GM12878 (cell line): ENCODE measurements at regions not wholly inside any gene's neighbourhood (a gene's known extent, or its start where the extent isn't known, plus 50 kb on each side); places are given as distances from the start of the nearest gene placed in this dataset.
A peak's percentile ranks its signal among the peaks of the same experiment; 100 is the strongest.

Experiments used
- ATAC-seq: fragments of 200-7000 bp; cut with Tn5 transposase; 3 replicates; pipeline ENCODE4 v1.9.1; 2020; ENCODE audit warnings: mild to moderate bottlenecking, moderate library complexity
- BruUV-seq: library from RNA; stranded (reverse); fragments of 400-500 nt; replicated peaks from 2 replicates; lab custom pipeline; 2021; lab: Mats Ljungman, UMichigan
- CTCF ChIA-PET: fragments of 300-600 bp; sonication (Branson Sonifier 250); formaldehyde crosslinking; extraction: SDS; loops from one replicate; lab custom pipeline; 2021; ENCODE audit warnings: inconsistent platforms; lab: Yijun Ruan, JAX
- POLR2A ChIA-PET: fragments of 350-600 bp; formaldehyde crosslinking; extraction: SDS; loops from one replicate; lab custom pipeline; 2021; ENCODE audit warnings: inconsistent platforms; lab: Charles Lee
- RAD21 ChIA-PET: fragments of 300-600 bp; sonication (Branson Sonifier 250); formaldehyde crosslinking; loops from one replicate; lab custom pipeline; 2023; ENCODE audit warnings: antibody characterized with exemption; ENCODE audit not compliant: unreplicated experiment; lab: Charles Lee
- SMC1A ChIA-PET: fragments of 300-600 bp; sonication (Branson Sonifier 250); formaldehyde crosslinking; loops from one replicate; lab custom pipeline; 2023; ENCODE audit not compliant: unreplicated experiment, uncharacterized antibody; lab: Charles Lee
- DNase-seq: peaks from one replicate; pipeline ENCODE4 v3.0.0-alpha.2; 2011; ENCODE audit warnings: low read depth, low spot score
- FAIRE-seq: peaks from 3 replicates; lab custom pipeline; 2011; peaks lifted over from hg19 to GRCh38; lab: Jason Lieb, UNC
- H2AFZ ChIP-seq: 2 replicates; pipeline ENCODE4 v1.6.0; 2011; ENCODE audit warnings: low read depth, low read length, control low read depth; ENCODE audit not compliant: control insufficient read depth
- H3K27ac ChIP-seq: 2 replicates; pipeline ENCODE4 v1.5.1; 2011; ENCODE audit warnings: control low read depth; ENCODE audit not compliant: control insufficient read depth, insufficient read depth
- H3K27me3 ChIP-seq, 2 experiments: replicated peaks in 1 of 2; 2 replicates each; pipeline versions ENCODE4 v1.6.0 to v1.6.1; 2011; ENCODE audit warnings: low read length in 1 of 2; ENCODE audit not compliant: control insufficient read depth in 2 of 2, insufficient read depth in 2 of 2
- H3K36me3 ChIP-seq, 2 experiments: 2 replicates each; pipeline ENCODE4 v1.5.1; 2011; ENCODE audit warnings: low read length in 1 of 2; ENCODE audit not compliant: control insufficient read depth in 2 of 2, insufficient read depth in 2 of 2
- H3K4me1 ChIP-seq: 2 replicates; pipeline ENCODE4 v1.6.1; 2011; ENCODE audit warnings: mild to moderate bottlenecking, low read length, moderate library complexity, mixed read lengths; ENCODE audit not compliant: control insufficient read depth, insufficient read depth
- H3K4me2 ChIP-seq: 2 replicates; pipeline ENCODE4 v1.6.0; 2011; ENCODE audit warnings: control low read depth; ENCODE audit not compliant: control insufficient read depth, insufficient read depth
- H3K4me3 ChIP-seq: fragments of 200-600 bp; sonication (generic); 2 replicates; pipeline ENCODE4 v1.5.1; 2016
- H3K79me2 ChIP-seq: 2 replicates; pipeline ENCODE4 v1.6.0; 2011; ENCODE audit warnings: low read length; ENCODE audit not compliant: control insufficient read depth, insufficient read depth
- H3K9ac ChIP-seq: 2 replicates; pipeline ENCODE4 v1.8.0; 2011; ENCODE audit warnings: low read length, control low read depth, mixed read lengths; ENCODE audit not compliant: control insufficient read depth, insufficient read depth
- H3K9me3 ChIP-seq: replicated peaks from 3 replicates; pipeline ENCODE4 v1.5.1; 2011; ENCODE audit warnings: mild to moderate bottlenecking, low read length; ENCODE audit not compliant: control insufficient read depth, insufficient read depth
- H4K20me1 ChIP-seq: 2 replicates; pipeline ENCODE4 v1.6.0; 2011; ENCODE audit not compliant: control insufficient read depth, insufficient read depth
- BACH1 ChIP-seq: fragments of 450-650 bp; IDR thresholded peaks from 2 replicates; pipeline ENCODE4 v1.6.1; 2017; ENCODE audit warnings: mild to moderate bottlenecking, borderline replicate concordance
- BHLHE40 ChIP-seq, 2 experiments: fragments of 450-650 bp in 1 of 2; IDR thresholded peaks; 2 replicates each; pipeline ENCODE4 v1.6.1; 2011 to 2017; ENCODE audit warnings: low read depth in 2 of 2, borderline replicate concordance in 1 of 2, improper control_type of control experiment in 1 of 2, low read length in 1 of 2, mild to moderate bottlenecking in 1 of 2
- CREB1 ChIP-seq: IDR thresholded peaks from 2 replicates; pipeline ENCODE4 v1.6.1; 2012; ENCODE audit warnings: low read depth, mild to moderate bottlenecking, inconsistent platforms
- JUNB ChIP-seq: IDR thresholded peaks from 2 replicates; pipeline ENCODE4 v1.6.1; 2016; ENCODE audit warnings: antibody characterized with exemption, mild to moderate bottlenecking
- NFYB ChIP-seq: IDR thresholded peaks from 2 replicates; pipeline ENCODE4 v1.6.1; 2011; ENCODE audit warnings: low read depth, mild to moderate bottlenecking, low read length, improper control_type of control experiment, moderate library complexity; ENCODE audit not compliant: insufficient read depth
- SMAD1 ChIP-seq: fragments of 450-650 bp; IDR thresholded peaks from 2 replicates; pipeline ENCODE4 v1.6.1; 2018; ENCODE audit warnings: mild to moderate bottlenecking, low read depth; ENCODE audit not compliant: partially characterized antibody
- TAF1 ChIP-seq: IDR thresholded peaks from 2 replicates; pipeline ENCODE4 v1.6.1; 2011; ENCODE audit warnings: mild to moderate bottlenecking, low read depth, low read length, borderline replicate concordance
- ZZZ3 ChIP-seq: IDR thresholded peaks from 2 replicates; pipeline ENCODE4 v1.6.1; 2011; ENCODE audit warnings: low read depth; ENCODE audit not compliant: control insufficient read depth, insufficient read length
- WGBS: methylation state at CpG from one replicate; pipeline ENCODE4 v1.1.6; 2016; ENCODE audit warnings: low lambda C conversion rate; ENCODE audit not compliant: insufficient replicate concordance, insufficient coverage; ENCODE audit errors: missing lambda C conversion rate; 5-methylcytosine and 5-hydroxymethylcytosine counted together
- in situ Hi-C: fragments of 300-500 bp; cut with MboI; formaldehyde crosslinking; loops from 9 replicates; pipeline ENCODE4 v1.14.3; 2018; ENCODE audit warnings: mixed read lengths
- intact Hi-C: fragments of 100-400 bp; cut with micrococcal nuclease; formaldehyde crosslinking; loops from one replicate; pipeline ENCODE4 v1.14.2; 2022; ENCODE audit not compliant: unreplicated experiment
- TF ChIP-seq, protein P1 (sequence below): IDR thresholded peaks from 2 replicates; pipeline ENCODE4 v1.6.1; 2011; ENCODE audit warnings: mild to moderate bottlenecking, low read depth, low read length, moderate library complexity; ENCODE audit not compliant: insufficient replicate concordance

DNA sequence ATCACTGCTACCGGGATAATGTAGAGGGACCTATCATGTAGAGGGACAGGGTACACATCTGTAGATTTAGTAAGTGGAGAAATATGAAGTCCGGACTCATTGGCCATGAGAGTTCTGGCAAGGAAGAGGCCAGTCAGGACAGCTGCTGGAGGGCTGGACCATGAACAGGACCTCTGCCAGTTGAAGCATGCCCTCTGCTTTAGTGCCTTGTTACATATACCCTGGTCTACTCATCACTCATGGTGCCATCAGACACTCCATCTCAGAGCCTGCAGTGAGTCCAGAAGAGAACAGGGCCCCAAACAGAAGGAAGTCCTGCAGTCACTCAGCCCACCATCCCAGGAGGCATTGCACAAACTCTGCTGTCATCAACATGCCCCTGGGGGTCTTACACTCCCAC, 54.7 kb upstream of the CA12 start (continued):
- TF ChIP-seq BHLHE40 (IDR thresholded peaks at IDR 0.05; ENCODE audit: borderline replicate concordance in 1 of 2, low read depth in 2 of 2, low read length in 1 of 2), result no peak
- TF ChIP-seq, protein P1, sequence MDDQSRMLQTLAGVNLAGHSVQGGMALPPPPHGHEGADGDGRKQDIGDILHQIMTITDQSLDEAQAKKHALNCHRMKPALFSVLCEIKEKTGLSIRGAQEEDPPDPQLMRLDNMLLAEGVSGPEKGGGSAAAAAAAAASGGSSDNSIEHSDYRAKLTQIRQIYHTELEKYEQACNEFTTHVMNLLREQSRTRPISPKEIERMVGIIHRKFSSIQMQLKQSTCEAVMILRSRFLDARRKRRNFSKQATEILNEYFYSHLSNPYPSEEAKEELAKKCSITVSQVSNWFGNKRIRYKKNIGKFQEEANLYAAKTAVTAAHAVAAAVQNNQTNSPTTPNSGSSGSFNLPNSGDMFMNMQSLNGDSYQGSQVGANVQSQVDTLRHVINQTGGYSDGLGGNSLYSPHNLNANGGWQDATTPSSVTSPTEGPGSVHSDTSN, result no peak
- no peak for TF ChIP-seq ZZZ3
- no peak for TF ChIP-seq NFYB

DNA sequence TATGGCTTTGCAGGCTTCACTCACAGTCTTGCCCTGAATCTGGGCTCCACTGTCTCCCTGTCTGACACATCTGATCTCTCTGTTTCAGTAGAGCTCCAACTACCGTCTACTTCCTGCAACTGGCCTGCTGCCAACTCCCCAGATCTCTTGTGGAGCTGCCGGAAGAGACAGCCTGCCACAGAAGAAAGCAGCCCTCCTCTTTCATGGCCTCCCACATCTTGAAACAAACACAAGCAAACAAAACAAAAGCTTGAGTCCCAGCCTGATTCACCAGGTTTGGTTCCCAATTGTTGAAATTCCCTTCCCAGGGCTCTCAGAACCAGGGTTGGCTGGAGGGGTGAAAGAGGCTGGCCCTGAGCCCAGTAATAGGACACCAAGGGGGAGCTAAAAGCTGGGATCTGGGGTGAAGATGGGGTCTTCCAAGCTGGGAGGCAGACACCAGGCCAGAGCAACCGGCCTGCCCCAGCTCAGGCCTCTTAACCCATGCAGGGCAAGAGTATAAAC, 55.3 kb upstream of the CA12 start:
- POLR2A ChIA-PET, result no interaction called here
- no peak overlapping the region for H3K27ac ChIP-seq

More for the DNA sequence above, 55.3 kb upstream of the CA12 start:
- H2AFZ ChIP-seq, result peak overlapping the region; percentile 61
- no peaks in the 10 kb centered on the region for H4K20me1 ChIP-seq
- WGBS, result 36% methylated on average over 3 of the region's 3 CpGs
- in situ Hi-C loops, result no loop called here
- DNase-seq (no peak), ATAC-seq (peak; percentile 55), FAIRE-seq (peak; percentile 7)
- no TSS peak for BruUV-seq
- H3K79me2 ChIP-seq, result no peaks in the 10 kb centered on the region
- SMC1A ChIA-PET, result interaction anchor here (0.9 to 1.6 kb wide), 2 partner anchors 15 to 97 kb away, joined by 3 to 4 read pairs; no protein-coding TSS in a partner anchor
- no peak overlapping the region for H3K4me3 ChIP-seq
- no peaks in the 10 kb centered on the region for H3K27me3 ChIP-seq
- CTCF ChIA-PET, result interaction anchor here (0.6 to 1.9 kb wide), 6 partner anchors 9 to 245 kb away, joined by 3 to 5 read pairs (median 3); no protein-coding TSS in a partner anchor
- no peak overlapping the region; the same call in 1 of the 2 replicates for H3K9ac ChIP-seq
- intact Hi-C loops, result no loop called here
- H3K4me1 ChIP-seq, result peaks cover 5% of the 10 kb centered on the region; the same call in 1 of the 2 replicates
- no peaks in the 10 kb centered on the region for H3K9me3 ChIP-seq
- RAD21 ChIA-PET, result no interaction called here
- no peaks in the 10 kb centered on the region for H3K36me3 ChIP-seq
- TF ChIP-seq SMAD1 (peak; percentile 25), CREB1 (no peak), TAF1 (peak; percentile 34; the same call in 1 of the 2 replicates), BACH1 (no peak), JUNB (no peak)
- H3K4me2 ChIP-seq, result no peak overlapping the region
